ENCODE measurements at regions not wholly inside any gene's neighbourhood (a gene's known extent, or its start where the extent isn't known, plus 50 kb on each side); places are given as distances from the start of the nearest gene placed in this dataset.

DNA sequence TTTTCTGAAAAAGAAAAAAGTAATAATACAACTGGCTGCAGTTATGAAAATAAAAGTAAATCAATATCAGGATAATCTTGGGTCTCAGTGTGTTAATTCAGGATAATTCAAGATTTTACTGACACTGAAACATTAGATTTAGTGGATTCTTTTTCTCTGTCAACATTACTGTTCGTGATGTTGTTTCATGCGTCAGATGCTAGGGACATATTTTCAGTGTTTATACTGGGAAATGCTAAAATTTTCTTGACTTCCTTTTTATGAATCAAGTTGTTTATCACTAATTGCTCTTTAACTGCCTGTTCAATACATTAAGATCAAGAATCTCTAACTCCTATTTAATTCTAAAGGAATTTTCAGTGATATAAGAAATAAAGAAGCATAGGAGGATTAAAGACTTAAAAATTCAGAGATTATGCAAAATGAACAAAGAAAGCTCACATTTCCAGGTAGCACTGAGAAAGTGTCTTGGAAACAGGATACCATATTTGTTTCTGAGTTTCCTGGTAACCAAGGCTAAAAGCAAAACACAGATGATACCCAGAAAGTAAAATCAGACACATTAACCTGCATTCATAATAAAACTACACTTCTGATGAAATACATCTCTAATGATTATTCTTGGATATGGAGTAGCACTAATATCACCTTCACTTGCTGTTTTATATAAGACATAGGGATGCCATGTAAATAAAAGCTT, 174.0 kb downstream of the ARL4C start:
- no peak for DNase-seq (ENCODE audit: low spot score)
- intact Hi-C loops (cut with DNase I): no loop called here

DNA sequence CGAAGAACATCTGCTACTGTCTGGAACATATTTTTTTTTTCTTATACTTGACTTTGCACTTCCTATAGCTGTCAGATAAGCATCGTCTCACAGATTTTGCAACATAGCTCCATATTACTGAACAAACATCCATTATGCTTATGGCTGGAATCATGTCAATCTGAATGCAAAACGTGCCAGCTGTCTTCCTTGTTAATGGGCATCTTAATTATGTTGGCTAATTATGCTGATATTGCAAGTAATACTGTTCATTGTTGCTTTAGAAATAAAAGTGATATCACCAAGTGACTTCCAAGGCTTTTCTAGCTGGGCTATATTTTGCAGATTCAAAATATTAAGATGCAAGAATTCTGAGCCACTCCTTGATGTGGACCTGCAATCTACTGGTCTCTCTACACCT, 176.8 kb downstream of the ARL4C start:
- intact Hi-C loops (cut with DNase I): no loop called here
- no peak for DNase-seq (ENCODE audit: low spot score)

DNA sequence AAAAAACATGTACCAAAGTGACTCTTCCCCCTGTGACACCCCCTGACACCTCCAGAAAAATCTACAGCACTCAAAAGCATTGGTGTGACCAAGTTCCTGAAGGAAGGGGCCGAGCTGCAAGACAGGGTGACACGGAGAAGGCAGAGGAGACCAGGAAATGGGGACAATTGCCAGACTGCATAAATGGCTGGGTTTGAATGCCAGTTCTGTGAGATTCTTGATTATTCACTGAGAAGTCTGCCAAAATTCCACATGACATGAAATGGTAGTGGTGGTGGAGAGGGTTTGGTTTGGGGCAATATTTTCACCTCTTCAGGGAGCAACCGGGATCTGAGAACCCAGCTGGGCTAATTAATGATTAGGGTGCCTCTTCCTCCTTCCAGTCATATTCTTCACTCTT, 178.5 kb downstream of the ARL4C start:
- no peak for DNase-seq (ENCODE audit: low spot score)

DNA sequence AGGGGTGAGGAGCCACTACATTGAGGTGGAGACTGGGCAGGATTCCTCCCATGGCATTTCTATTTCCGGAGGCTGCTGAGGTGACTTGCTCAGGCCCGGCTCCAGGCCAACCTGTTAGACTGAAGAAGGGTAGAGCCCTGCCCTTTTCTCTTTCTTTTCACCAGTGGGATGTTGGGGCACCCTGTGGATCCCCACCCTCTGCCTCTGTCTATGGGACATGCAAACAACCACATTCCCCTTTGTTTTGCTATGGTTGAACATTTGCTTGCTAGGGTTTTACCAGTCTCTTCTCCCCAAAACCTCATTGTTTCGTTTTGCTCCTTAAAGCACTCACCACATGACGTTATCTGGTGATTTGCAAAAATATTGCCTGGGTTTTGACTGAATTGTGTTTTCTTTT, 183.3 kb downstream of the ARL4C start:
- DNase-seq (ENCODE audit: low spot score): no peak

More for the DNA sequence above, 178.5 kb downstream of the ARL4C start:
- intact Hi-C loops (cut with DNase I): no loop called here

DNA sequence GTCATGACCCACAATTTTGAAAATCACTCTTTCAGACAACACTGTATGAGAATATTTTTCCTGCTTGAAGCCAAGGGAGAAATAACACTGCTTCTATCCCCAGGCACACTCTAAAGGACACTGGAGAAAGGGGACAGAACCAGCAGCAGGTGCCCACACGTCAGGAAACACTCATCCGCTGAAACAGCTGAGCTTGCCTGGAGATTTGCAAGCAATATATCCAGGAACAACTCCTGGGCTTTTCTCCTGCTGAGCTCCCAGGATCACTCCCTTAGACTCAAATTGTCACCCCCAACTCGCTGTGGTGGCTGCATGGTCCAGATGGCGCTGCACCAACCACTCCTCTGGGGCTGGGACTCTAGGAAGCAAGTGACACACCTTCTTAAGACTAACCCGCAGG, 186.7 kb downstream of the ARL4C start:
- no peak for DNase-seq (ENCODE audit: low spot score)
- intact Hi-C loops (cut with DNase I): no loop called here

More for the DNA sequence above, 183.3 kb downstream of the ARL4C start:
- intact Hi-C loops (cut with DNase I): no loop called here

DNA sequence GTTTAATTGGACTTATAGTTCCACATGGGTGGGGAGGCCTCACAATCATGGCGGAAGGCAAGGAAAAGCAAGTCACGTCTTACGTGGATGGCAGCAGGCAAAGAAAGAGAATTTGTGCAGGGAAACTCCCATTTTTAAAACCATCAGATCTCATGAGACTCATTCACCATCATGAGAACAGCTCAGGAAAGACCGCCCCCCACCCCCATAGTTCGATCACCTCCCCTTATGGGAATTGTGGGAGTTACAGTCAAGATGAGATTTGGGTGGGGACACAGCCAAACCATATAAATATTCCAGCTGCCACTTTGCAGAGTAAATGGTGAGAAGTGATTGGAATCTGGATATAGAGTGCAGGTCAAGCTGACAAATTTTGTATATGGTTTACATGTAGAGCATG, 187.4 kb downstream of the ARL4C start:
- no peak for DNase-seq (ENCODE audit: low spot score)
- intact Hi-C loops (cut with DNase I): no loop called here

DNA sequence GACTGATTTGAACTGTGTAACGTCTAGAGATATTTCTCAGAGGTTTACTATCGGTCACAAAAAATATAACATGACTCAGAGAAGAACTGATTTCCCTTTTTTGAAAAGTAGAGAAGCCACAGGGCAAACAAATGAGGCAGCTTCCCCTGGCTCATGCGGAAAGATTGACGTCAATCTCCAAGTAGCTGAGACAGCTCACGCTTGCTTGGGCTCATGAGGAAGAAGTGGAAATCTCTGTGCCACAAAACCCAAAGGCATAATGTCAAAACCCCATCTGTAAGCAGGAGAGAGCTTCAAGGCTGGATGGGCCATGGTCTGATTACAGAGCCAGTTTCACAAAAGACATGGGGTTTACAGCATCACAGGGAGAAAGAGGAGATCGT, 188.1 kb downstream of the ARL4C start:
- intact Hi-C loops (cut with DNase I): no loop called here
- no peak for DNase-seq (ENCODE audit: low spot score)

DNA sequence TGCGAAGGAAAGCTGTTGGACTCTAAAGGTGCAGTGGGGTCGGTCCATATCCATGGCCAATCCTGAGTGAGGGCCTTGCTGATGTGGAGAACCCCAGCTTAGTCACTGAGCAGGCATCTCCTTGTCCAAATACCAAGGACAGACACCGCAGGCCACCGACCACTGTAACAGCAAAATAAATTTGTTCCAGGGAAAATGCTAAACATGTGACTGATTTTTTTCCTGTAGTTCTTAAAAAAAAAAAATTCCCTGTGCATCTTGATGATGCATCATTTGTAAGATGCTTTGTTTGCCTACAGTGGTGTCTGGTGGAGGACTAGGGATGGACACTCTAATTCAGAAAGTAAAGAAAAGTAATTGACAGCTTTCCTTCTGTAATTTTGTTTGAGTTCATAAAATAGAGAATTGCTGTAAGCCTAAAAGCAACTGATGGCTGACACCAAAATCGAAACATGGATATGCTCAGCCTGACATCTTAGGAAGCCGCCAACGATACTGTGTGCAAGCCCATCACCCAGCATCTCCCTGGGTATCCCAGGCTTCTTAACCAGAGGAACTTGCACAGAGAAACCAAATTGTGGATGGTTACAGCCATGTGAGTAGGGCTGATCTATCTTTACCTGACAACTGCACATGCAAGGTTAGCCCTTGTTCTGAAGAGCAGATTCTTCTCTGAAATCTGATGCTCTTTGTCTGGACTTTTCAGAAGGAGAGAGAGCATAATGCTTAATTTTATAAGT, 188.6 kb downstream of the ARL4C start:
- DNase-seq (ENCODE audit: low spot score): no peak
- intact Hi-C loops (cut with DNase I): no loop called here

DNA sequence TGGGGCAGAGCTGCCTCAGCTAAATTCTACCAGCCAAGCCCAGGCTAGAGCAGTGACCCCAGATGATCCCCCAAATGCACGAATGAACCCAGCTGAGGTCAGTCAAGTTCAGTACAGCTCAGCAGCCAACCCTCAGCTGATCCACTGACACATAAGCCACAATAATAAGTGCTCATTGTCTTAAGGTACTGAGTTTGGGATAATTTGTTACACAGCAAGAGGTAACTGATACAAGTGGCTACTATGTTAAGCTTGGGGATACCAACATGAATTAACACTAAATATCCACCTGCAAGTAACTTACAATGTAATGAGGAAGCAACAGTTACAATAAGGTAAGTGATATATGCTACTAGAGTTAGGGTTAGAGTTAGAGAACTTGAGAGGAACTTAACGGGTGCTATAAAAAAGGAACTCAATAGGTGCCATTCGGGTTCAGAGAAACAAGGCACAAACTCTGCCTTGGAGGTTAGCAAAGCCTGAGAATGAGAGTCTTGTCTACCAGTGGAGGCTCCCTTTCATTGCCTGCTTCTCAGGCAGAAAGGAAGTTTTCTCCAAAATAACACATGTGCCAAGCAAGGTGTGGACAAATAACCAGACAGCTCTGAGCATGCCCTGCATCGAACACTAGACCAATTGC, 189.4 kb downstream of the ARL4C start:
- DNase-seq (ENCODE audit: low spot score): no peak
- intact Hi-C loops (cut with DNase I): no loop called here

DNA sequence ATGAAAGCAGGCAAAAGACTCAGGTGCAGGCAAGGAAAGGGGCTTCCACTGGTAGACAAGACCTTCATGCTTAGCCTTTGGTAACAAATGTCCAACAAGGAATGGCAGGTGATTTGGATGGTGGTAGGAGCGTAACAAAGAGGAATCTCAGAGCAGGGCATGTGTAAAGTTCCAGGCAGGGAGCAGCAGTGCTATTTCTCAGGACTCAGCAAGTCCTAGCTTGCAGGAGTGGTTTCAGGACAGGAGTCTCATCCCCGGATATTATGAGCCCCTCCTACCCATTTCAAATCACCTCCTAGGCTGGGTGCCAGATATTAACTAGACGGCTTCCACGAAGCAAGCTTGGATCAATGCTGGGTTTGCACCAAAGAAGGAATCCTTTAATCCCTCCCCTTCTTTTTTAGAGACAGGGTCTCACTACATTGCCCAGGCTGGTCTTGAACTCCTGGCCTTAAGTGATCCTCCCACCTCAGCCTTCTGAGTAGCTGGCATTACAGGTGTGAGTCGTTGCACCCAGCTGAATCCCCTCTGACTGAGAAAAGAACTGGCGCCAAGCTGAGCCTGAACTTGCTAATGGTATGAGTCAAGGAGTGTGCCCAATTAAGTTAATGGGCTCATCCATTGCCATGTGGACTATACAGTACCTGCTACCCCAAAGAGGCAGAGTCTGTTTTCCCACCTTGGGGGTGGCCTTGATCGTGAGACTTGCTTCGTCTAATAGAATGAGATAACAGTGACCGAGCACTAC, 190.3 kb downstream of the ARL4C start:
- DNase-seq (ENCODE audit: low spot score): no peak
- intact Hi-C loops (cut with DNase I): no loop called here

DNA sequence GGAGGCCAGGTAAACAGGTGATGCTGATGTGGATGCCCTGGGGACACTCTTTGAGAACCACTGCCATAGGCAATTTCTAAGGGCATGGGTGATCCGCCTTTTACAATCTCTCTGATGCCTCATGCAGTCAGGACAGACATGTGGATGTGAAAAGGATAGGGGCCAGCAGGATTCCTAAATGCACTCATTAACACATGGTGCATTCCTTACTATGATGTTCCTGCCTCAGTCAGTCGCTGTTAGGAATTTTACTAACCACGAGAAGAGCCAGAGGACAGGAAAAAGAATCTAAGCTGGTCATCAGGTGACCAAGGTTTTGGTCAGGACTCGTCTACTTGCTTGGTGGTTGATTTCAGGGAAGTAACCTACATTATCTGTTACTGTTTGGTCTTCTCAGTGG, 191.0 kb downstream of the ARL4C start:
- DNase-seq (ENCODE audit: low spot score): no peak
- intact Hi-C loops (cut with DNase I): no loop called here

DNA sequence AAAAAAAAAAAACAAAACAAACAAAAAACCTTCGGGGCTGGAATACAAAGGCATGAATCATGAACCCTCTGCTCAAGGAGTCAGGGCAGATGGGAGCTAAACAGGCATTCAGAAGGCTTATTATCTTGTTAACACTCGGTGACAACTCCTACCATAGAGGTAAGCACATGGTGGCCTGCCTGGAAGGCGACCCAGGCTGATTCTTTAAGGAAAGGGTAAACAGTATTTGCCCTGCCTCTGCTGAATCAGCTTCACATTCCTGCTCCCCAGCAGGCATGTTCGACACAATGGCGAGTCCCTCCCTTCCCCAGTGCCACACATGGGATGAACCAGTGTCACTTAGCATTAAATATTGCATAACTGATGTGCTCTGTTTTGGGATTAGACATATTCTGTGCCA, 191.9 kb downstream of the ARL4C start:
- intact Hi-C loops (cut with DNase I): no loop called here

DNA sequence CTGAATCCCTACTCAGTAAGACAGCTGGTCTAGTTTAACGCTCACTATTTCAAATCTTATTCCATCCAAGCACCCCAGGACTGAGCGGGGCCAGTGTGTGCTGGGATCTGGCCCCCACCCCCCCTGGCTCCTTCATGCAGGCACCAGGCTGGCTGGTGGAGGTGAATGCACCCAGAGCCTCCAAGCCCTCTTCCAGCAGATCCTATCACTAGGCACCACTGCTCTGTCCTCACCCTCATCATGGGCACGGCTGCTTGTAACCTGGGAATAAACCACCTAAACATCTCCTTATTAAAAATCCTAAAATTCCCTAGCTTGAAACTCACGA, 194.3 kb downstream of the ARL4C start:
- DNase-seq (ENCODE audit: low spot score): no peak
- intact Hi-C loops (cut with DNase I): no loop called here

More for the DNA sequence above, 191.9 kb downstream of the ARL4C start:
- DNase-seq (ENCODE audit: low spot score): no peak

DNA sequence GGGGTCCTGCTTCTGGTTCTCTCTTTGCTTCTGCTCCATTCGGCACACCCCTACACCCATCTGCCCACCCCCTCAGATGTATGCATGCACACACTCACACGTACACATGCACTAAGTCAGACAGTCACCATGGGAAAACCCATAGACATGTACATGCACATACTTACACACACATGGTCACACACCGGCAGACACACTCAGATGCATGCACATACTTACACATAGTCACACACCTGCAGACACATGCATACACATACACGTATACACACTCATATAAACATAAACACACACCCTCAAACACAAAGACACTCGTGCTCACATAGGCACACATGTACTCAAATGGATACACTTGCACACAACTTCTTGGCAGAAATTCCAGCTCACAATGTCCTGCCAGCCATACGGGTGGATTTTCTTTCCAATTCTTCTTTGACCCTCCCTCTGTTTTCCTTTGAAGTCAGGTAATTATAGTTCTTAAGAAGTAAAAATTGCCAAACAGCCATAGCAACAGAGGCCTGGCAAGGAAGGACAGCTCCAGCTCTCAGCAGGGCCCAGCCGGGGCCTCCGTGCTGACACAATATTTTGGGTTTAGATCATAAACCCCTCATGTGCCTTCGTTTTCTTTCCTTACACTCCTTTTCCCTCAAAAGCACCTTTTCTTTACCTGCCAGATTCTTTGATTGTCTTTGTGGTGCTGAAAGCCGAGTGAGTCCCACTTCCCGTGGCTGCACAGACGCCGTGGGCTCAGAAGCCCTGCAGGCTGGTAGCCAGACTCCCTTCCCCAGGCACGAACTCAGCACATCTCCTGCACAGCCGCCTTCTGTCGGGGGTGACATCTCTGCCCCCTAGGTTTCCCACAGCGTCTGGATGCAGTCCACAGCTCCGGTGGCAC, 195.7 kb downstream of the ARL4C start:
- DNase-seq (ENCODE audit: low spot score): no peak
- intact Hi-C loops (cut with DNase I): no loop called here

DNA sequence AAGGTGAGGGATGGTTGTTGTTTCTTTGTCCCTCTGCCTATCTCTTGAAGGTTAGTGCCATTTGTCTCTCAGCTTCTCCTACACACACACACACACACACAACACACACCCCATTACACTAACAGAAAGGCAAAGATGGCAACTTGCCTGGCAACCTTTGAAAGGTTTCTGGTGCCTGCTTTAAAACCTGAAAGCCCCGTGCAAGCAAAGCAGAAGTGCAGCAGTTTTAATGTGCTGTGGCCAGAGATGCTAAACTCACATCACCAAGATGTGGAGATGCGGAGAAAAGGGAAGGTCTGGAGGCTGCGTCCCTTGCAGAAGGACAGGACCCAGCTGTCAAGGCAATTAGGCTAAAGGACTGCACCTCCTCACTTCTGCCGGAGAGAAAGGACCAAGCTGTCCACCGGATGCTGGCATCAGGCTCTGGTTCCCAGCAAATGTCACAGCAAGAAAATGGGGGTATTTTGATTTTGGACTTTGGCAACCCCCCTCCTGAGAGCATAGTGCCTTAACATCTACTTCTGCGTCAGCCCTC, 196.4 kb downstream of the ARL4C start:
- DNase-seq (ENCODE audit: low spot score): no peak
- intact Hi-C loops (cut with DNase I): no loop called here

DNA sequence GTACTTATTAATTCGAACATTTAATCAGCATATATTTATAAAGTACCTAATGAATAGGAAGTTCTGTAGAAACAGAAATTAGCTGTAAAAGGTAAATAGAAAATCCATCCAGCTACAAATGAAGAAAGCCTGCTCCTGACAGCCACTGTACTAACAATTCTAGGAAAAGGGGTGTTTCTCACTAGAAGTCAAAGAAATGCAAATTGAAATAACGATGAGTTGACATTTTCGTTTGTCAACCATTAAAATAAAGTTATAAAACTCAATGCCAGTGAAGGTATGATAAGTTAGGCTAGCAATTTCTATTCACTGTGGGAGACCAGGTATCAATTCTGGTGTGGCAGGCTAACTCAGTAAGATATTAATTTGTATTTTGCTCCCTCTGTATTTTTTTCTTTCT, 198.0 kb downstream of the ARL4C start:
- intact Hi-C loops (cut with DNase I): no loop called here
- DNase-seq (ENCODE audit: low spot score): no peak

DNA sequence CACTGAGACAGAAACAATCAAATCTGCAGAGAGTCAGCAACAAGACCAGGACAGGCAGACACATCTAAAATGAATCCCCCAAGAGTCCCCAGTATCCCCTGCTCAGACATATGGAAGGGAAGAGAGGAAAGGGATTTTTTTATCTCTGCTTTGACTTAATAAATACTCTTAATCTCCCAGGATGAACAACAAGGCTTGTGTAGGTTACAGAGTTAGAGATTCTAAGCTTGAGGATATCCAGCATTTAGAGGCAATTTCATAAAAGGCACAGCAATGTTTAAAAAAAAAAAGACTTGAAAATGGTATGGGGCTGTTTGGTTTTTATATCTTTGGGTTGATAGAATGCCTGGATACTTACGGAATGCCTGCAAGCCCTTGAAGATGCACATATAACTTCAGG, 199.9 kb downstream of the ARL4C start:
- intact Hi-C loops (cut with DNase I): no loop called here
- no peak for DNase-seq (ENCODE audit: low spot score)

DNA sequence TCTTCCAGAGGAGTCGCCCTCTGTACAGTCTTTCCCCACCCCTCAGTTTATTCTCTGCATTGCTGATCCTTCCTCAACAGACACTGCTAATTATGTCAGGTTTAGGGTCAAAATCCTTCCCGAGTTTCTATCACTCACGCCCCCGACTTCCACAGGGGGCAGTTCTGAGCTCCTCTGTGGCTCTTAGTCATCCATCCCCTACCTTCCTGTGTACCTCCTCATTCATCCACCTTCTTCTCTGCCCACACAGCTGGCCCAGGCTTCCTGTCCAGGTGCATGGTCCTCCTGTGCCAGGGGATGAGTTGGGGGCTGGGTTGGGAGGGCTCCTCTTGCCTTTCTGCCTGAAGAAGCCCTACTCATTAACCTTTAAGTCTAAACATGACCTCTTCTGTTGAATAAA, 202.9 kb downstream of the ARL4C start:
- DNase-seq (ENCODE audit: low spot score): no peak
- intact Hi-C loops (cut with DNase I): loop anchor here (5.0 kb wide), 1 partner anchor 157 kb away; no protein-coding TSS in a partner anchor

DNA sequence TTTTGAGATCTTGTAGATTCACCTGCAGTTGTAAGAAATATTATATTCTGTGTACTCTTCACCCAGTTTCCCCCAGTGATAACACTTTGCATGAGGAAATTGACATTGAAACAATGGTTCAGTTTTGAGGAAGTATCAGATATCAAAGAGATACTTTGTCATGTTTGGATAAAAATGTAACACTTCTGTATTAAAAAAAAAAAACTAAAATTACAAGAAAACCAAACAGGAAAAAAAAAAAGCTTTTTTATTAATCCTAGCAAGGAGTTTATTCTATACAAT, 204.0 kb downstream of the ARL4C start:
- no peak for DNase-seq (ENCODE audit: low spot score)
- intact Hi-C loops (cut with DNase I): loop anchor here (5.0 kb wide), 1 partner anchor 156 kb away; no protein-coding TSS in a partner anchor

All from cardiac septum (tissue), 1 donor.